GM19023 (cell line): ENCODE measurements at regions not wholly inside any gene's neighbourhood (a gene's known extent, or its start where the extent isn't known, plus 50 kb on each side); places are given as distances from the start of the nearest gene placed in this dataset.
"Not testable (repeated sequence)": the region's sequence is repeated elsewhere in the genome, so short reads cannot be mapped to it uniquely, and the experiment has no call there.

Source experiments
- ATAC-seq: cut with Tn5 transposase; IDR thresholded peaks from one replicate; pipeline ENCODE4 v1.9.1; 2021; ENCODE audit warnings: mild to moderate bottlenecking, moderate library complexity; ENCODE audit not compliant: unreplicated experiment

GRCh38 chr4:146076081-146076480 lies 99.4 kb upstream of the LSM6 start:
- no peak for ATAC-seq

- ATAC-seq = no peak
Measured at GRCh38 chr4:146073517-146073916, 102.0 kb upstream of the LSM6 start.

DNA sequence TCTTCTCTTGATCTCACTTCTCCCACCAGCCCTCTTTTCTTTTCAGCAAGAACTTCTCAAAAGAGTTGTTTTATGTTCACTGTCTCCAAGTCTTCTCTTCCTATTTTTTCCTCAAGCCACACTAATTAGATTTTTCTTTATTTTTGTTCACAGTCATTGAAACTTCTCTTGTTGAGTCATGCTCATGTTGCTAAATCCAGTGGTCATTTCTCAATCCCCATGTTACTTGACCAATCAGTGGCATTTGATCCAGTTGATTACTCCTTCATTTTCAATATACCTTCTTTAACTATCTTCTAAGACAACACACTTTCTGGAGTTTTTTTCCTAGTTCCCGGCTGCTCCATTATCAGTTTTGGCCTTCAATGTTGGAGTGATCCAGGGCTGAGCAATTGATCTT lies 103.1 kb upstream of the LSM6 start:
- ATAC-seq = no peak

- ATAC-seq = no peak
Measured at GRCh38 chr4:146071390-146071789, 104.1 kb upstream of the LSM6 start.

DNA sequence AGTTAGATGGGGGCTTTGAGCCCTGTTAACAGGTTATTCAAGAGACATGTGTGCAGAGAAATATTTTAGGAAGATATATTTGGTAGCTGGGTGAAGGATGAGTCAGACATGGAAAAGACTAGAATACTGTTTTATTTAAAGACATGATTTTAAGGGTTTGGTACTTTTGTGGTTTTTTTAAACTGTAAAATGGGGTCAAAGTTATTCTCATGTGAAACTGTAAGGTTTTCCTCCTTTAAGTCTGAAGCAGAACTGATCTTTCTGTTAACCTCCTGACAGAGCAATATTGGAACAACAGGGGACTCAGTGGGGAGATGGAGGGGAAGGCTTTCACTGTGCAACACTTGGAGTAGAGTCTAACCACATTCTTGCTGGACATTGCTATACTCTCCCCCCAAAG lies 112.4 kb upstream of the LSM6 start:
- ATAC-seq = no peak

DNA sequence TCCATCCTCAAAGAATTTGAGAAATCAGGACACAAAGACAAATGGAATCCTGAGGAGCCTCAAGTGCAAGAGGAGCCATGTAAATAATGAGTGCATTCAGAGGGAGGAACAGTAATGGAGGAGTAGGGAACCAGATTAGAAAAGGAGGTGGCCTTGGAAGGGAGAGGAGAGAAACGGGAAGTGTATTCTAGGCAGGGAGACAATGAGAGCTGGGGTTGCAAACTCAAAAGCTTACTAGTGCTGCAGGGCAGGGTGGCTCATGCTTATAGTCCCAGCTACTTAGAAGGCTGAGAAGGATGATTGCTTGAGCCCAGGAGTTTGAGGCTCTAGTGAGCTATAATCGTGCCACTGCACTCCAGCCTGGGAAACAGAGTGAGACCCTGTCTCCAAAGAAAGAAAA lies 113.2 kb upstream of the LSM6 start:
- ATAC-seq = no peak

GRCh38 chr4:146061610-146062334 lies 113.7 kb upstream of the LSM6 start:
- ATAC-seq = no peak

DNA sequence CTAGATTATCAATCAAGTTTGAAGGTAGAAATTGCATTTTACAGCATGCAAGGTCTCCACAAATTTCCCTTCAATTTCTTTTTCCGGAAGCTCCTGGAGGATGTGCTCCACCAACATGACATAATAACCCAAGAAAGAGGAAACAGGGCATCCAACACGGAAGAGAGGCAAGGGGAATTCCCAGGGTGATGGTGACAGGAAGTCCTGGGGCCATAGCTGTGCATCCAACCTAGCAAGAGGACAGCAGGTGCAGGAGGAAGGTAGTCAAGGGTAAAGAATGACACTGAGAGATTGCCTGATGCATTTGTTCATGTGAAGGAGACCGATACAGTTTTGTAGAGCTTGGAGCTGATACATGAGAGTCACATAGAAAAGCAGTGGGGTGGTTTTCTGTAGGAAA lies 115.7 kb upstream of the LSM6 start:
- peak; percentile 77 for ATAC-seq

DNA sequence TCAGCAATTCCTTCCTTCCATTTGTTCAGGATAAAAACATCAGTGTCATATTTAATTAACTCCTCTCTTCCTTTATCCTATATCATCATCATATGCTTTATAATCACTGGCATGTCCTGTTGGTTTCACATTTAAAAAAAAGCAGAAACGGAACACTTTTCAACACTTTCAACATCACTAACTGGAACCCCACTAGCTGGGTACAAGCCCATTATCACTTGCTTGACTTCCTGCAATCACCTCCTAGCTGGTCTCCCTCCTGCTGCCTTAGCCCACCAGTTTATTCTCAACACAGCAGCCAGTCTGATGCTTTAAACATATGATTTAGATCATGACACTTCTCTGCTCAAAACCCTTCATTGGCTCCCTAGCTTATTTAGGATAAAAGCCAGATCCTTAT lies 116.4 kb upstream of the LSM6 start:
- peak; percentile 38 for ATAC-seq

GRCh38 chr4:146058531-146058930 lies 117.0 kb upstream of the LSM6 start:
- no peak for ATAC-seq

DNA sequence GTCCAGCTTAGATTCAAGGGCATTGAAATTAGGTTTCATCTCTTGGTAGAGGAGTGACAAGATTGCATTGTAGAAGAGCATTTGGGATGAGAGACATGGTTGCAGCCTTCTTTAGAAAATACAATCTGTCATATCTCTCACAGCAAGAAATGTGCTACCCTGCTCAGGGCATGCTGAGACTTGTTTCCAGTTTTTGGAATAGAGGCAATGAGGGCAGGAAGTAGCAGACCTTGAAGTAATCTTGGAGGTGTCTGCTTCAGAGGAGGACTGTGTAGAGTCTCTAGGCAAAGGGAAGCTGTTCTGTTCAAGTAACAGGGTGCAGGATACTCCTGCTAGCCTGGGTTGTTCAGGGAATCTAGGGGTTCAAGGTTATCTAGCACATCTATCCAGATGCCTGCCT lies 116.1 kb upstream of the ZNF827 start:
- ATAC-seq = no peak

DNA sequence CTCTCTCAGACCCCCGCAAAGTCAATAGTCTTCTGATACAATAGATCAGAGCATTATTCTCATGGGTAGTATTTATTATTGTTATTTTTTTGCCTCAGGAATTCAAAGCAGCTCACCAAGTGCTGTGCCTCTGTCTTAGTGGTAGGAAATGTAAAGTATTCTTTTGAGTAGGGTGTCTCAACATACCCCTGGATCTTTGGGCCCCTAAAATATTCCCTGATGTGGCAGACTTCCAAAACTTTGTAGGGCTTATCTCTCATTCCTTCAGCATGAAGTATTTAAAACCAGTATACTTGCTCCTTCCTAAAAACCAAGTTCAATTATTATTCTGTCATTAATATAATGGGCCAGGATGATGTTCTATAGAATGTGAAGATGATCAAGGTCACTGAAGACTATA lies 115.3 kb upstream of the ZNF827 start:
- ATAC-seq = no peak

GRCh38 chr4:146051728-146052391 lies 113.2 kb upstream of the ZNF827 start:
- no peak for ATAC-seq

DNA sequence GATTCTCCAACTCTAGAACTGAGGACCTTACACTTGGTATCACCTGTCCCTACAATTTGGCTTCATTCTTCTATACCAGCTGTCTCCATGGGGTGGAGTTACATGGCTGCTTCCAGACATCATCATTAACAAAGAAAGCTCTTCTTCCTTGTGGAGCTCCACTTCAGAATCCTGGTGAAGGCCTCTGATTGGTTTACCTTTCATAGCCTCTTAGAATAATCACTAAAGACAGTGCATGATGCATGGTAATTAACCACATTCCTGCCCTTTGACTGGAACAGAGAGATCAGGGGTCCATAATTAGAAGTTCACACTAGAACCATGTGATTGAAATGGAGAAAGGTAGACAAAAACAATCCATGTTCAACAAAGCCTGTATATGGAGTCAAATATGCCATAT lies 112.6 kb upstream of the ZNF827 start:
- ATAC-seq = no peak

DNA sequence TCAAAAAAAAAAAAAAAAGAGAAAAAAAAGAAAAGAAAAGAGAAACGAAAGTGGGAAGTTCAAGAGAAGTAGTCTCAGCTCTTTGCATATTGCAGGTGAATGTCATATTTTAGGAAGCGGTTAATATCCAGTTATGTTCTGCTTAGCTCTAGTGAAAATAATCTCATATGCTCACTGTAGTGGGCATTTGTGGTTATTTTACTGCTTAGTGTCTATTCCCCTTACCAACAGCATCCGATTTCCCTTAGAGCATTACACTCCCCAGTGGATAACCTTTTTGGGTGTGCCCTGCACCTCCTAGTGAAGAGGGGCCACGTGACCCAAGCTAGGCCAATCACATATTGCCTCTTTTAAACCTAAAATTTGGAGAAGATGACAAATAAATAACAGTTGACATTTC lies 111.2 kb upstream of the ZNF827 start:
- peak; percentile 73 for ATAC-seq

GRCh38 chr4:146047768-146048167 lies 109.1 kb upstream of the ZNF827 start:
- not testable (repeated sequence) for ATAC-seq

- no peak for ATAC-seq
Measured at GRCh38 chr4:146041139-146042004, 102.7 kb upstream of the ZNF827 start.

- no peak for ATAC-seq
Measured at GRCh38 chr4:146040623-146041022, 102.0 kb upstream of the ZNF827 start.

DNA sequence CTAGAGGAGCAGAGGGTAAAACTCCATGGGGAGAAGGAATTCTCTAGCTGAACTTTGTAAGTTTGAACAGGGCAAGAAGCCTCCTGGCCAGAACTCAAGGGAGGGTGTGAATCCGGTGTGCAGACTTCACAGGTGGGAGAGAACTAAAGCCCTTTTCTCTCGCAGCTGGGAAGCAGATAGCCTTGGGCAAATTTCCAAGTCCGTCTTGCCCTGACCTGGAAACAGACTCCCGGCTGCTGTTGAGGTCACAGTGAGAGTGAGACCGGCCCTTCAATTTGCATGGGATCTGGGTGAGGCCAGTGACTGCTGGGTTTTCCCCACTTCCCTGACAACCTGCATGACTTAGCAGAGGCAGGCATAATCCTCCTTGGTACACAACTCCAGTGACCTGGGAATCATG lies 94.5 kb upstream of the ZNF827 start:
- no peak for ATAC-seq

DNA sequence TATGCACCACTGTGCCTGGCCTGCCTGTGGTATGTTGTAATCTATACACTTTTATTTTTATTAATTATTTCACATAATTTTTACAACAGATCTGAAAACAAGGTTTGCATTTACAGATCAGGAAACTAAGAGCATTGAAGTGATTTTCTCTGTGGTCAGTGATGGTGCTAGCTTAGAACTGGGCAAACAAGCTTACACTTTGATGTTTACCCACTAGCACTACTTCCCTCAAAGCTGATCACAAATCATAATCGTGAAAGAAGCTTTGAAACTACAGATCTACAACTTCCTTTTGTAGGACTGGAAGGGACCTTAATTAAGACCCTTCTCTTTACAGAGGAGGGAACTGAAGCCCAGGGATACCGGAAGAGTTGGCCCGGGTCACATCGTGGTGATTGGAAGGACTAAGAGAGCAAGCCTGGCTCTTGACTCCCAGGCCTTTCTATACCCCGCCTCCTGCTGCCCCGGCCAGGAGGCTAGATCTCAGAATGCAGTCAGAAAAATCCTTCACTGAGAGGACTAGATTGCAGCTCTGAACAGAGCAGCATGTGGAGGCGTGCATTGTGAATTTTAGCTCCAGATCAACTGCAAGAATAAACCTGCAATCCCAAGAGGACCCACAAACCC lies 93.7 kb upstream of the ZNF827 start:
- ATAC-seq = no peak

- ATAC-seq = peak; percentile 93
Measured at GRCh38 chr4:146029939-146030710, 91.5 kb upstream of the ZNF827 start.
